ENCODE measurements at regions not wholly inside any gene's neighbourhood (a gene's known extent, or its start where the extent isn't known, plus 50 kb on each side); places are given as distances from the start of the nearest gene placed in this dataset.
"Not testable (repeated sequence)": the region's sequence is repeated elsewhere in the genome, so short reads cannot be mapped to it uniquely, and the experiment has no call there.

- Histone ChIP-seq H3K9me3 (no peaks in the 10 kb centered on the region), H3K27ac (no peak overlapping the region), H3K4me1 (peaks cover 0 to 2% (median 0%) of the 10 kb centered on the region in 4 donors)
Observed at GRCh38 chr6:85348643-85349042, 101.2 kb upstream of the NT5E start.

GRCh38 chr6:85347812-85348211 is 102.1 kb upstream of the NT5E start:
- no peak for DNase-seq (ENCODE audit: low spot score in 2 of 2)
- Histone ChIP-seq H3K9me3 (no peaks in the 10 kb centered on the region), H3K27me3 (no peaks in the 10 kb centered on the region), H3K36me3 (no peaks in the 10 kb centered on the region), H3K4me1 (peaks cover 0 to 2% (median 0%) of the 10 kb centered on the region in 4 donors), H3K27ac (no peak overlapping the region), H3K4me3 (no peak overlapping the region)
- TF ChIP-seq POLR2A (IDR thresholded peaks at IDR 0.05) (no peak), EP300 (IDR thresholded peaks at IDR 0.05) (no peak), CTCF (IDR thresholded peaks at IDR 0.05) (no peak)
- 38 to 39% methylated on average over 1 of the region's 1 CpG for WGBS, 2 donors

More at GRCh38 chr6:85348643-85349042, 101.2 kb upstream of the NT5E start:
- WGBS, 2 donors, result 72 to 90% methylated on average over 5 of the region's 5 CpGs
- DNase-seq (ENCODE audit: low spot score in 2 of 2), result no peak
- TF ChIP-seq POLR2A (IDR thresholded peaks at IDR 0.05), result no peak
- H3K4me3 ChIP-seq, result no peak overlapping the region
- H3K27me3 ChIP-seq, result no peaks in the 10 kb centered on the region
- no peaks in the 10 kb centered on the region for H3K36me3 ChIP-seq

DNA sequence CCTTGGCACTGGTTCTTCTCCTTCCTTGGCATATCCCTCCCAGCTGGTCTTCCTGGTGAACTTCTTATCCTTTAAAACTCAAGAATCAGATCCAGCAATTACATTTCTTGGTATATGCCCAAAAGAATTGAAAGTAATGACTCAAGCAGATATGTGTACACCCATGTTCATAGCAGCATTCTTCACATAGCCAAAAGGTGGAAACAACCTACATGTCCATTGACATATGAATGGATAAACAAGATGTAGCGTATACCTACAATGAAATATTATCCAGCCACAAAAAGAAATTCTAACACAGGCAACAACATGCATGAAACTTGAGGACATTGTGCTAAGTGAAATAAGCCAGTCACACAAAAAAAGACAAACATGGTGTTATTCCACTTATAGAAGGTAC is 103.7 kb upstream of the NT5E start:
- WGBS, 2 donors, result 96 to 97% methylated on average over 1 of the region's 1 CpG
- Histone ChIP-seq H3K27ac (no peak overlapping the region), H3K4me1 (peaks cover 0 to 2% (median 0%) of the 10 kb centered on the region in 4 donors), H3K9me3 (no peaks in the 10 kb centered on the region), H3K27me3 (no peaks in the 10 kb centered on the region), H3K4me3 (no peak overlapping the region), H3K36me3 (no peaks in the 10 kb centered on the region)
- TF ChIP-seq CTCF (IDR thresholded peaks at IDR 0.05) (no peak), EP300 (IDR thresholded peaks at IDR 0.05) (no peak), POLR2A (IDR thresholded peaks at IDR 0.05) (no peak)
- no peak for DNase-seq (ENCODE audit: low spot score in 2 of 2)

GRCh38 chr6:85344996-85345395 is 104.9 kb upstream of the NT5E start:
- H3K27me3 ChIP-seq, result no peaks in the 10 kb centered on the region
- no peaks in the 10 kb centered on the region for H3K4me1 ChIP-seq
- H3K9me3 ChIP-seq, result no peaks in the 10 kb centered on the region
- WGBS, 2 donors, result 59 to 74% methylated on average over 1 of the region's 1 CpG
- H3K36me3 ChIP-seq, result no peaks in the 10 kb centered on the region
- TF ChIP-seq EP300 (IDR thresholded peaks at IDR 0.05), result no peak
- no peak for TF ChIP-seq CTCF (IDR thresholded peaks at IDR 0.05)
- TF ChIP-seq POLR2A (IDR thresholded peaks at IDR 0.05), result no peak
- no peak for DNase-seq (ENCODE audit: low spot score in 2 of 2)
- no peak overlapping the region for H3K4me3 ChIP-seq
- H3K27ac ChIP-seq, result no peak overlapping the region

- Histone ChIP-seq H3K36me3 (no peaks in the 10 kb centered on the region), H3K4me1 (no peaks in the 10 kb centered on the region), H3K4me3 (no peak overlapping the region), H3K27ac (no peak overlapping the region), H3K27me3 (no peaks in the 10 kb centered on the region), H3K9me3 (no peaks in the 10 kb centered on the region)
- WGBS, 2 donors, result 67 to 88% methylated on average over 1 of the region's 1 CpG
- DNase-seq (ENCODE audit: low spot score in 2 of 2), result no peak
- TF ChIP-seq POLR2A (IDR thresholded peaks at IDR 0.05), result no peak
- no peak for TF ChIP-seq EP300 (IDR thresholded peaks at IDR 0.05)
- no peak for TF ChIP-seq CTCF (IDR thresholded peaks at IDR 0.05)
Observed at GRCh38 chr6:85343428-85343827, 106.5 kb upstream of the NT5E start.

DNA sequence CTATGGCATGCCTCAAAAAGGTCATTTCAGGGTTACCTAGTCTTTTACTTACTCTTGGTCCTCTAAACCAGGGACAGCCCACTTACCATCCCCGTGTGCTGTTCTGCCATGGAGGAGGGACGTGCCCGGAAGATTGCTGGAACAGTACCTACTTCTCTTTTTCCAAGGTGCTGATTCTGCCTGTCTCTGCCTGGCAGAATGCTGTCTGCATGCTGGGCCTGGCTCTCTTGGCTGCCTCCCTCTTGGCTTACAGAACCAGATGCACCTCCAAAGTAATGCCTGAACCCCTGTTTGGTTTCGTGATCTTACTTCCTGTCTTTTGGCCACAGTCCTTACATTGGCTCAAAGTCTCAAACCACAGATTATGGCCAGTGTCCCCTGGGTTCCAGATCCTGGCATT is 120.7 kb upstream of the NT5E start:
- WGBS, 2 donors, result 69 to 78% methylated on average over 4 of the region's 4 CpGs
- Histone ChIP-seq H3K9me3 (no peaks in the 10 kb centered on the region), H3K36me3 (no peaks in the 10 kb centered on the region), H3K4me3 (no peak overlapping the region), H3K27ac (no peak overlapping the region), H3K4me1 (no peaks in the 10 kb centered on the region), H3K27me3 (no peaks in the 10 kb centered on the region)
- no peak for DNase-seq (ENCODE audit: low spot score in 2 of 2)
- TF ChIP-seq POLR2A (IDR thresholded peaks at IDR 0.05), result no peak

DNA sequence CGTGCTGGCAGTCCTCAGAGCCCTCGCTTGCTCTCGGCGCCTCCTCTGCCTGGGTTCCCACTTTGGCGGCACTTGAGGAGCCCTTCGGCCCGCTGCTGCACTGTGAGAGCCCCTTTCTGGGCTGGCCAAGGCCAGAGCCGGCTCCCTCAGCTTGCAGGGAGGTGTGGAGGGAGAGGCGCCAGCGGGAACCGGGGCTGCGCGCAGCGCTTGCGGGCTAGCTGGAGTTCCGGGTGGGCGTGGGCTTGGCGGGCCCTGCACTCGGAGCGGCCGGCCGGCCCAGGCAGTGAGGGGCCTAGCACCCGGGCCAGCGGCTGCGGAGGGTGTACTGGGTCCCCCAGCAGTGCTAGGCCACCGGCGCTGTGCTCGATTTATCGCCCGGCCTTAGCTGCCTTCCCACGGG is 124.1 kb upstream of the NT5E start:
- not testable (repeated sequence) for H3K4me3 ChIP-seq; H3K27ac ChIP-seq; H3K9me3 ChIP-seq; H3K27me3 ChIP-seq; H3K4me1 ChIP-seq; DNase-seq (ENCODE audit: low spot score in 2 of 2); H3K36me3 ChIP-seq
- WGBS, 2 donors, result 95 to 98% methylated on average over 20 to 25 of the region's 31 CpGs
